GM21367 (cell line): ENCODE measurements at regions not wholly inside any gene's neighbourhood (a gene's known extent, or its start where the extent isn't known, plus 50 kb on each side); places are given as distances from the start of the nearest gene placed in this dataset.

Source experiments
- ATAC-seq: cut with Tn5 transposase; IDR thresholded peaks from one replicate; pipeline ENCODE4 v1.9.1; 2021; ENCODE audit not compliant: unreplicated experiment

GRCh38 chr7:42618651-42619360, 293.1 kb downstream of the C7orf25 start:
- no peak for ATAC-seq

- no peak for ATAC-seq
Measured at GRCh38 chr7:42617806-42618457, 293.9 kb downstream of the C7orf25 start.

GRCh38 chr7:42617071-42617765, 294.7 kb downstream of the C7orf25 start:
- no peak for ATAC-seq

DNA sequence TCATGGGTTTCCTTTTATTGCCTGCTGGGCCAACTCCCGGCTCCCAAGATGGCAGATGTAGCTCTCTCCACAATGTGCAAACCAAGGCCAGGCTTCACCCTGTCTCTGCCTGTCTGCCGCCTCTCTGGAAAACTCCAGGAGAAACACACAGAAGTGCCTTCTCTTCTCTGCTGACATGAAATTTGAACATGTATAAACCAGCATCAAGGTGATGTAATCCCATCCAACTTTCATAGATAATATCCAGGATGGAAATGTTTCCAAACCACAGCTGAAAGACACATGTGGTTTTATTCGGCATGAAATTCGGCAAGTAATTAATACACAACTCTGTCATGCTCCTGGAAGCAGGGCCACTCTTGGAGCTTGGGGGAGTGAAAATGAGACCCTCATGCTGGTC, 297.2 kb downstream of the C7orf25 start:
- ATAC-seq = no peak

DNA sequence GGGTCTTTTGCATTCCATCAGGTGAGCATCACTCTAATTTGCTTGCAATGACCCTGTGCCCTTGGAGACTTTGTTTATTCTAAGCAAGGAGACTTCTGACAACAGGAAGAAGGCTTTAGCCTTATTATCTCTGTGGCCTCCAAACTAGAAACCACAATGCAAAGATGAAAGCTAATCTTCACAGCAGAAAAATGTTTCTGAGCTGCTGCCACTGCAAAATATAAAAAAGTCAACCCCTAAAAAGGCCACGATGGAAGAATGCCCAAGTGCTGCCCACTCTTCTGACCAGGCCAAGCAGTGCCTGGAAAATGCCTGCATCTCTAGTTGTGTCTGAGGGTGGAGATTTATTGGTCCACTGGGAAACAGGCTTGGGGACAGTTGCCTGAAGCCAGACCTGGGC, 299.9 kb downstream of the C7orf25 start:
- no peak for ATAC-seq

GRCh38 chr7:42611289-42611928, 300.5 kb downstream of the C7orf25 start:
- no peak for ATAC-seq

DNA sequence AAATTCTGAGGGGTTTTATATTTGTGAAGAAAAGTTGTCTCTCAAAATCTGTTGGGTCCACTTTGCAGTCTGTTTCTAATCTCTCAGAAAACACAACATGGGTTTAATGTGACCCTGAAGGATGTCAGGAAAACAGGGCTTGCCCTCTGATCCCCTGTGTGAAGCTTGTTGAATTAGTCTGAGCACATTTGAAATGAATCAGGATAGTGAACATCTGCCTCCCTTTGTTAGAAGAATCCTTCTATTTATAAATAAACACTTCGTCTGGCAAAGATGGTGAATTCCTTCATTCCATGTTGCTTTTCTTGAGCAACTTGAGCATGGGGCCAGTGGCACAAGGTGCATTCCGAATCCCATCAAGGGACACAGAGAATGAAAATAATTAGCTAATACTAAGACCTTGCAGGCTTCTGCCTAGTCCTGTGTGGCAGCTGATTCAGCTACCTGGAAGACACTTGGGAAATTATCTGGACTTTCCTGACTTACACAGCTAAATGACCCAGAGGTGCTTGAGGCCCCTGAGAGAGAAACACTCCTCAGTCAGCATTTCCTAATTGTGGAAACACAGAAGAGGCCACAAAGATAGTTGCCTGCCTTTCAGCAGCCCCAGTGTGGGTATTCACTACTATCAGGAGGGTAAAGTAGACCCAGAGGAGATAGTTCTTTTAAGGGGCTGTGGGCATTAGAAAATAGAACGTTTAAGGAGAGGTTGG, 305.5 kb downstream of the C7orf25 start:
- no peak for ATAC-seq

DNA sequence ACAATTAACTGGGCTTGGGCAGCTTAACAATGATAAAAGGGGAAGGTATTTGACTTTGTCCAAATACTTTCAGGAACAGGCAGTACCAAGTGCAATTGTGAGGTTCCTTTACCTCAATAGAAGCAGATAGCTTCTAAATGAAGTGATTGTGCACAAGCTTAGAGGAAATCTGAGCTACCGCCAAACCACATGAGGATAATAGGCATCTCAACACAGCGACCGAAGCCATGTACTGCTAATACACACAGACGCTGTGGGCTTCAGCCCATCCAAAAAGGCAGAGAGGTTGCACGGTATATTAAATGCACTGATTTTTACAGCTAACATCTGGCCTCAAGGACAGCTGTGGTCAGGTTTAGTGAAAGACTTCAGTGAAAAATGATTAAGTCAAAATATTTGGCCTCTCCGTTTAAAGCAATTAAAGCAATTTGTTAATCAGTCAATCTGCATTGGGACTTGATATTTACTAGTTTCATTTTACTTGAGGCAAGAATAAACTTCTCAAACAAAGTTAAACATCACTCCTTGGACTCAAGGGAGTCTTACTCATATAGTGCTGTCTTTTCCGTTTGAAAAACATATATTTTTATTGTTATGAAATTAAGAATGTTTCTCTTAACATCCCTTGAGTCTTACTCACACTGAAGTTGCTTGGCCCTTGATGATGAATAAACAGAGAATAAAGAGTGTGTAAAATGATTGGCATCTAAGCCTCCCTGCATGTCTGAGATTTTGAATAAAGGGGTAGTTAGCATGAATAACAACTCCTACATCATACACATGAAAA, 306.3 kb downstream of the C7orf25 start:
- no peak for ATAC-seq

DNA sequence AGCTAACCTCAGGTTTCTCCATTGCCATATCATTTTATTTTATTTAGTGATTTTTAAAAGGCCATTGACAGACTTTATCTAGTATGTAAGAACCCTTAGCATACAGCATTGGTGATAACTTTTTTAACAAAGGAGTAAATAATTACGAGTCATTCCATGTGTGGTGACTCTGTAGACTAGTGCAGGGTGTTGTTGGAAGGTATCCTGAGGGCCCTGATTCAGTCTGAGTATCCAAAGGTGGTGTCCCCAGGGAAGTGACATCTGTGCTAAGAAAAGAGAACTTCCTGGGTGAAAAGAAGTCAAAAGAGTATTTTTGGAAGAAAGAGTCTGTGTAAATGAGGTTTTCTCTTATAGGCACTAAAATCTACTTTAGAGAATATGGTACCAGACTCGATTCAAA, 308.4 kb downstream of the C7orf25 start:
- no peak for ATAC-seq

- ATAC-seq = no peak
Measured at GRCh38 chr7:42597300-42597699, 314.6 kb downstream of the C7orf25 start.

DNA sequence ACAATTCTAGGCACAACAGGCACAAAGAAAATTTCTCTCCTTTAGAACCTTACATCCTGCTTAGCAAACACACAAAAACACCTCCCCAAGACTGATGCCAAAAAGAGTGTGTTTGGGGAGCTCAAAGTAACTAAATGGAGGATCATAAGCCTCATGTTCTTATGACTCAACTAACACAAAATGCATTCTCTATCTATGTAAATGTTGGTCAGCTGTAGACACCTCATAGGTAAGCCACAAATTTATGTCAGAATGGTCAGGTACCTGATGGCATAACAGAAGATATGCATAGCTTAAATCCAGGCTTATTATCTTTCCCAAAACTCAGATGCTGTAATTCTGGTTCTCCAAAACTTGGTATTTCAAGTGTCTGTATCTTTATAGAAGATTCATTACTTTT, 315.1 kb downstream of the C7orf25 start:
- ATAC-seq = no peak

DNA sequence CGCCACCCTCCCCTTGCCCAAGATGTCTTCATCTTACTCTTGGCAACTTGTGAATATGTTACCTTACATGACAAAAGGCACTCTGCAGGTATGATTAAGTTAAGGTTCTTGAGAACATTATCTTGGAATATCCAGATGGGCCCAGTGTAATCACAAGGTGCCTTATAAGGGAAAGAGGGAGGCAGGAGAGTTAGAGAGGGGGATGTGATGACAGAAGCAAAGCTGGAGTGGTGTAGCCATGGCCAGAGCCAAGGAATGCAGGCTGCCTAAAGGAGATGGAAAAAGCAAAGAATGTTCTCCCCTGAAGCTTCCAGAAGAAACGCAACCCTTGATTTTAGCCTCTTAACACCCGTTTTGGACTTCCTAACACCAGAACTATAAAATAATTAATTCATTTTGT, 318.0 kb downstream of the C7orf25 start:
- ATAC-seq = no peak

DNA sequence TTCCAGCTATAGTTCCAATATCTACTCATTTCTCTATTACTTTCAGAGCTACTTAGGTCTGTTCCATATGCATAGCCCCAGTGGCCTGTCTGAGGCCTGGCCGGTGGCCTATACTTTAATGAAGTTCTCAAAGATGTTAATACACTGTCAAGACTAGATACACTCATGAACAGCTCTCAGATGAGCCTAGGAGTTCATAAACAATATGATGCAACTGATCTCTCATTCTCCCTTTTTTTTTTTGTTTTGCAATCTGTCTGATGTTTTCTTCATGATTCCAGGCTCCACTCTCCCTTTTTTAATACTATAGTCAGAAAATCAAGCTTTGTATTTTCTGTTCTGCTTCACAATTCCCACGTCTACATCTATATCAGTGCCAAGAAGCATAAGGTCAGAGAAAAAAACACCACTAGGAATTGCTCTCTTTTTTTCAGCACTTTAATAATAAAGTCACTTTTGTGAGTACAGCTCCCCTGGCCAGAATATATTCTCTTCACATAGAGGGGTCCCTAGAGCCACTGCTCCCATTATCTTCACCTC, 321.0 kb downstream of the C7orf25 start:
- no peak for ATAC-seq

GRCh38 chr7:42588876-42589275, 323.0 kb downstream of the C7orf25 start:
- ATAC-seq = no peak

DNA sequence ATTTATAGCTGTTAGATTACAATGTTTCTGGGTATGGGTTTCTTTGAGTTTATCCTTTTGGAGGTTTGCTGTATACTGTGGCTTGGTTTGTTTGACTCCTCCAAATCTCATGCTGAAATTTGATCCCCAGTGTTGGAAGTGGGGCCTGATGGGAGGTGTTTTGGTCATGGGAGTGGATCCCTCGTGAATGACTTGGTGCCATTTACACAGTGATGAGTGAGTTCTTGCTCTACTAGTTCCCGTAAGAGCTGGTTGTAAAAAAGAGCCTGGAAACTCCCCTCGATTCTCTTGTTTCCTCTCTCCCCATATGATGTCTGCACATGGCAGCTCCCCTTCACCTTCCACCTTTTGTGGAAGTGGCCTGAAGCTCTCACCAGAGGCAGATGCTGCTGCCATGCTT, 324.1 kb downstream of the C7orf25 start:
- ATAC-seq = no peak

DNA sequence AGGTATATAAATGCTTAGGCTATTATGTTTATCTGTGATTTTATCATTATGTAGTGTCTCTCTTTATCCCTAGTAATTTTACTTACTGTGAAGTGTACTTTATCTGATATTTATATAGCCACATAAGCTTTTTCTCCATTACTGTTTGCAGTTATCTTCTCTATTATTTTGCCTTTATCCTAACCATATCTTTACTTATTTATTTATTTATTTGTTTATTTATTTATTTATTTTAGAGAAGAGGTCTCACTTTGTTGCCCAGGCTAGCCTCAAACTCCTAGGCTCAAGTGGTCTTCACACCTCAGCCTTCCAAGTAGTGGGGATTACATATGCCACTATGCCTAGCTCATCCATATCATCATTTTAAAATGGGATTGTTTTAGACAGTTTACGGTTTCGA, 331.8 kb downstream of the C7orf25 start:
- no peak for ATAC-seq

GRCh38 chr7:42575171-42575570, 336.7 kb downstream of the C7orf25 start:
- no peak for ATAC-seq

DNA sequence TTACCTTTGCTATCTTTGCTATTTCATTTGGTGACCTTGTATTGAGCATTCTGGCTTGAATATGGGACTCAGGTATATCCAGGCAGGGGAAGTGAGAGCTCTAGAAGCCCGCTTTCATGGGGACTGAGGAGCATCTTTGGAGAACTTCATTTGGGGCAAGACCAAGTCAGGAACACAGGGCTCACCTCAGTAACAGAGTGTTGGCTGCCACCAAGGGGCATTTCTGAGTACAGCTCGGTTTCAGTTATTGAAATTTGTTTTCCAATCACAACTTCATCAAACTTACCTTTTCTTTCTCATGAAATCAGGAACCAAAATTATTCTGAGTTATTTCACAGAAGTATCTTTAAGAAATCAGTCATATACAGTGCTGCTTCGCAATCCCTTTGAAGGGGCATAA, 337.2 kb downstream of the C7orf25 start:
- no peak for ATAC-seq

- no peak for ATAC-seq
Measured at GRCh38 chr7:42573881-42574672, 337.1 kb upstream of the GLI3 start.
